ENCODE measurements at regions not wholly inside any gene's neighbourhood (a gene's known extent, or its start where the extent isn't known, plus 50 kb on each side); places are given as distances from the start of the nearest gene placed in this dataset.
"Not testable (repeated sequence)": the region's sequence is repeated elsewhere in the genome, so short reads cannot be mapped to it uniquely, and the experiment has no call there.

- not testable (repeated sequence) for TF ChIP-seq CTCF (IDR thresholded peaks at IDR 0.05 in 4 of 5, conservative IDR thresholded peaks at IDR 0.05 in 1 of 5); POLR2A (IDR thresholded peaks at IDR 0.05)
These were observed 1414.1 kb upstream of the CDH18 start for GRCh38 chr5:21402089-21402488.
